H9 (cell line): ENCODE measurements at regions not wholly inside any gene's neighbourhood (a gene's known extent, or its start where the extent isn't known, plus 50 kb on each side); places are given as distances from the start of the nearest gene placed in this dataset.

ENCODE experiments used
- DNase-seq: peaks from one replicate; pipeline ENCODE4 v3.0.0-alpha.2; 2017
- H2AFZ ChIP-seq: one replicate; pipeline ENCODE4 v1.6.1; 2013; ENCODE audit warnings: mild to moderate bottlenecking, low read length, control low read depth, moderate library complexity
- H2AK5ac ChIP-seq: 2 replicates; pipeline ENCODE4 v1.6.1; 2013; ENCODE audit warnings: low read length, control low read depth, mixed read lengths; ENCODE audit not compliant: insufficient read length
- H2BK120ac ChIP-seq: one replicate; pipeline ENCODE4 v1.6.1; 2013; ENCODE audit warnings: low read depth, mild to moderate bottlenecking, low read length, control low read depth, inconsistent platforms; ENCODE audit not compliant: poor library complexity, severe bottlenecking
- H2BK12ac ChIP-seq: 2 replicates; pipeline ENCODE4 v1.6.1; 2013; ENCODE audit warnings: low read length, control low read depth, mixed read lengths, low read depth; ENCODE audit not compliant: insufficient read length
- H2BK15ac ChIP-seq: 2 replicates; pipeline ENCODE4 v1.6.1; 2013; ENCODE audit warnings: low read depth, low read length, control low read depth
- H2BK20ac ChIP-seq: one replicate; pipeline ENCODE4 v1.6.1; 2013; ENCODE audit warnings: low read depth, mild to moderate bottlenecking, low read length, control low read depth, inconsistent platforms; ENCODE audit not compliant: poor library complexity, severe bottlenecking
- H2BK5ac ChIP-seq: 2 replicates; pipeline ENCODE4 v1.6.1; 2013; ENCODE audit warnings: low read length, control low read depth, mixed read lengths; ENCODE audit not compliant: insufficient read length
- H3K14ac ChIP-seq: 2 replicates; pipeline ENCODE4 v1.6.1; 2013; ENCODE audit warnings: low read length, control low read depth; ENCODE audit not compliant: insufficient read depth
- H3K18ac ChIP-seq: 2 replicates; pipeline ENCODE4 v1.6.1; 2013; ENCODE audit warnings: low read depth, mild to moderate bottlenecking, mixed read lengths, low read length, control low read depth; ENCODE audit not compliant: insufficient read length
- H3K23ac ChIP-seq: 2 replicates; pipeline ENCODE4 v1.6.1; 2013; ENCODE audit warnings: low read length, control low read depth, mixed read lengths, low read depth; ENCODE audit not compliant: insufficient read length
- H3K23me2 ChIP-seq: 2 replicates; pipeline ENCODE4 v1.6.1; 2013; ENCODE audit warnings: low read depth, mild to moderate bottlenecking, mixed read lengths, low read length, control low read depth; ENCODE audit not compliant: insufficient read length, poor library complexity, severe bottlenecking
- H3K27ac ChIP-seq: 2 replicates; pipeline ENCODE4 v1.5.1; 2013; ENCODE audit warnings: low read length, control low read depth, mixed read lengths, low read depth; ENCODE audit not compliant: insufficient read length
- H3K27me3 ChIP-seq: 2 replicates; pipeline ENCODE4 v1.6.1; 2013; ENCODE audit warnings: low read length, control low read depth, inconsistent platforms; ENCODE audit not compliant: insufficient read depth
- H3K4ac ChIP-seq: 2 replicates; pipeline ENCODE4 v1.6.1; 2013; ENCODE audit warnings: low read depth, mild to moderate bottlenecking, control low read depth, inconsistent platforms, low read length, moderate library complexity
- H3K4me1 ChIP-seq: 2 replicates; pipeline ENCODE4 v1.6.1; 2013; ENCODE audit warnings: low read length, control low read depth, inconsistent platforms; ENCODE audit not compliant: insufficient read depth
- H3K4me2 ChIP-seq: 2 replicates; pipeline ENCODE4 v1.6.1; 2013; ENCODE audit warnings: low read length, control low read depth, mixed read lengths; ENCODE audit not compliant: insufficient read length, insufficient read depth
- H3K56ac ChIP-seq: 2 replicates; pipeline ENCODE4 v1.6.1; 2013; ENCODE audit warnings: low read depth, mild to moderate bottlenecking, mixed read lengths, low read length, control low read depth; ENCODE audit not compliant: insufficient read length
- H3K79me1 ChIP-seq: 2 replicates; pipeline ENCODE4 v1.6.1; 2013; ENCODE audit warnings: low read depth, mild to moderate bottlenecking, moderate library complexity, low read length, control low read depth, inconsistent platforms; ENCODE audit not compliant: insufficient read depth, poor library complexity, severe bottlenecking
- H3K79me2 ChIP-seq: 2 replicates; pipeline ENCODE4 v1.6.1; 2013; ENCODE audit warnings: low read length, control low read depth, inconsistent platforms; ENCODE audit not compliant: insufficient read depth
- H3K9ac ChIP-seq: 2 replicates; pipeline ENCODE4 v1.6.1; 2013; ENCODE audit warnings: low read length, control low read depth, mixed read lengths; ENCODE audit not compliant: insufficient read length; ENCODE audit errors: extremely low read depth
- H3K9me3 ChIP-seq: one replicate; pipeline ENCODE4 v1.6.1; 2013; ENCODE audit warnings: low read depth, low read length, inconsistent platforms; ENCODE audit not compliant: control insufficient read depth
- H3T11ph ChIP-seq: one replicate; pipeline ENCODE4 v1.6.1; 2013; ENCODE audit warnings: mild to moderate bottlenecking, low read length, control low read depth, inconsistent platforms
- H4K20me1 ChIP-seq: one replicate; pipeline ENCODE4 v1.6.1; 2013; ENCODE audit not compliant: control insufficient read depth, insufficient read length, insufficient read depth
- H4K5ac ChIP-seq: 2 replicates; pipeline ENCODE4 v1.6.1; 2013; ENCODE audit warnings: low read depth, mild to moderate bottlenecking, mixed read lengths, low read length, control low read depth; ENCODE audit not compliant: insufficient read length
- H4K8ac ChIP-seq: replicated peaks from 2 replicates; pipeline ENCODE4 v1.6.1; 2013; ENCODE audit warnings: low read length, control low read depth, mixed read lengths, low read depth; ENCODE audit not compliant: insufficient read length
- H4K91ac ChIP-seq: 2 replicates; pipeline ENCODE4 v1.6.1; 2013; ENCODE audit warnings: low read depth, mild to moderate bottlenecking, moderate library complexity, mixed read lengths, low read length, control low read depth; ENCODE audit not compliant: insufficient read length
- H3K27ac Mint-ChIP-seq, 3 experiments: 2 replicates in 2 of 3; 3 replicates in 1 of 3; pipeline ENCODE4 v1.8.0; 2020 to 2021; ENCODE audit warnings: mixed read lengths in 3 of 3, mild to moderate bottlenecking in 1 of 3, moderate library complexity in 1 of 3
- H3K27me3 Mint-ChIP-seq: 2 replicates; pipeline ENCODE4 v1.8.0; 2021; ENCODE audit warnings: low read depth, mild to moderate bottlenecking, moderate library complexity, mixed read lengths
- H3K36me3 Mint-ChIP-seq, 3 experiments: 2 replicates in 2 of 3; 3 replicates in 1 of 3; pipeline ENCODE4 v1.8.0; 2020 to 2021; ENCODE audit warnings: low read depth in 3 of 3, mixed read lengths in 3 of 3; ENCODE audit not compliant: insufficient read depth in 1 of 3
- H3K4me1 Mint-ChIP-seq, 2 experiments: 2 replicates each; pipeline ENCODE4 v1.8.0; 2020; ENCODE audit warnings: mixed read lengths in 2 of 2
- H3K4me3 Mint-ChIP-seq, 2 experiments: 2 replicates in 1 of 2; 3 replicates in 1 of 2; pipeline ENCODE4 v1.8.0; 2020 to 2021; ENCODE audit warnings: mild to moderate bottlenecking in 2 of 2, mixed read lengths in 2 of 2, moderate library complexity in 1 of 2
- H3K9me3 Mint-ChIP-seq, 2 experiments: 2 replicates in 1 of 2; 3 replicates in 1 of 2; pipeline ENCODE4 v1.8.0; 2020; ENCODE audit warnings: mild to moderate bottlenecking in 2 of 2, mixed read lengths in 2 of 2, moderate library complexity in 1 of 2
- CTCF ChIP-seq: fragments of 200-600 bp; sonication (generic); conservative IDR thresholded peaks from 3 replicates; pipeline ENCODE4 v1.8.0; 2021; ENCODE audit warnings: antibody characterized with exemption, mild to moderate bottlenecking
- WGBS: extraction: QIAGEN DNeasy Blood & Tissue Kit; methylation state at CpG from one replicate; pipeline ENCODE4 v1.1.7; 2013; ENCODE audit warnings: missing lambda C conversion rate, low lambda C conversion rate, mixed read lengths; ENCODE audit not compliant: insufficient read length; ENCODE audit errors: extremely low coverage; 5-methylcytosine and 5-hydroxymethylcytosine counted together

GRCh38 chr1:224061436-224061835, 52.5 kb upstream of the FBXO28 start:
- no peak overlapping the region for H3K18ac ChIP-seq
- H2AFZ ChIP-seq: no peak overlapping the region
- no peak overlapping the region for H2BK12ac ChIP-seq
- H2BK15ac ChIP-seq: no peak overlapping the region
- no peak overlapping the region for H3K23ac ChIP-seq
- H3K56ac ChIP-seq: no peak overlapping the region
- TF ChIP-seq CTCF: no peak
- H2AK5ac ChIP-seq: no peak overlapping the region
- H2BK20ac ChIP-seq: no peak overlapping the region
- no peak overlapping the region for H3T11ph ChIP-seq
- H3K27ac ChIP-seq: no peak overlapping the region
- H2BK120ac ChIP-seq: no peak overlapping the region
- H3K27me3 Mint-ChIP-seq: peaks cover 4% of the 10 kb centered on the region
- no peak overlapping the region; a peak in 1 of 7 replicates for H3K27ac Mint-ChIP-seq
- no peak overlapping the region for H3K4me3 Mint-ChIP-seq
- H3K27me3 ChIP-seq: no peaks in the 10 kb centered on the region
- no peak for DNase-seq
- H4K8ac ChIP-seq: no peak overlapping the region
- no peak overlapping the region for H3K14ac ChIP-seq
- peaks cover 19 to 28% of the 10 kb centered on the region in 2 experiments for H3K4me1 Mint-ChIP-seq
- no peaks in the 10 kb centered on the region for H3K9me3 ChIP-seq
- H3K4ac ChIP-seq: no peak overlapping the region
- H3K79me2 ChIP-seq: no peaks in the 10 kb centered on the region
- H2BK5ac ChIP-seq: no peak overlapping the region
- no peaks in the 10 kb centered on the region; a peak in 2 of 5 replicates for H3K9me3 Mint-ChIP-seq
- H4K5ac ChIP-seq: no peak overlapping the region
- H3K4me1 ChIP-seq: no peaks in the 10 kb centered on the region; the same call in 1 of the 2 replicates
- H3K23me2 ChIP-seq: no peaks in the 10 kb centered on the region
- peaks cover 0 to 4% (median 1%) of the 10 kb centered on the region in 3 experiments; a peak in 2 of 7 replicates for H3K36me3 Mint-ChIP-seq
- no peaks in the 10 kb centered on the region for H4K20me1 ChIP-seq
- H3K79me1 ChIP-seq: no peaks in the 10 kb centered on the region
- H3K4me2 ChIP-seq: no peak overlapping the region
- no CpG with 5 or more reads among the region's 2 CpGs for WGBS
- no peak overlapping the region for H3K9ac ChIP-seq
- no peak overlapping the region for H4K91ac ChIP-seq
